Immature natural killer cell (primary cell): ENCODE measurements at regions not wholly inside any gene's neighbourhood (a gene's known extent, or its start where the extent isn't known, plus 50 kb on each side); places are given as distances from the start of the nearest gene placed in this dataset.

ENCODE experiments used
- DNase-seq, 3 donors: peaks; one replicate each; pipeline ENCODE4 v3.0.0; 2022; ENCODE audit warnings: mixed read lengths in 1 of 3
- H3K27ac Mint-ChIP-seq, 6 donors: one replicate each; pipeline ENCODE4 v1.8.0; 2020; ENCODE audit warnings: mixed read lengths in 6 of 6, mild to moderate bottlenecking in 5 of 6, inconsistent platforms in 4 of 6, moderate library complexity in 3 of 6
- H3K27me3 Mint-ChIP-seq, 3 donors: one replicate each; pipeline ENCODE4 v1.8.0; 2020 to 2021; ENCODE audit warnings: low read depth in 3 of 3, mild to moderate bottlenecking in 3 of 3, mixed read lengths in 3 of 3, moderate library complexity in 3 of 3, inconsistent platforms in 1 of 3
- H3K36me3 Mint-ChIP-seq, 3 donors: one replicate each; pipeline ENCODE4 v1.8.0; 2020; ENCODE audit warnings: mixed read lengths in 3 of 3, inconsistent platforms in 2 of 3, mild to moderate bottlenecking in 2 of 3
- H3K4me1 Mint-ChIP-seq, 2 donors: one replicate each; pipeline ENCODE4 v1.8.0; 2020; ENCODE audit warnings: inconsistent platforms in 2 of 2, mild to moderate bottlenecking in 2 of 2, mixed read lengths in 2 of 2, moderate library complexity in 1 of 2
- H3K4me3 Mint-ChIP-seq, 5 donors: one replicate each; pipeline ENCODE4 v1.8.0; 2020; ENCODE audit warnings: mild to moderate bottlenecking in 5 of 5, mixed read lengths in 5 of 5, inconsistent platforms in 3 of 5, moderate library complexity in 3 of 5
- H3K9me3 Mint-ChIP-seq, 6 donors: one replicate each; pipeline ENCODE4 v1.8.0; 2020; ENCODE audit warnings: mild to moderate bottlenecking in 6 of 6, mixed read lengths in 6 of 6, inconsistent platforms in 4 of 6, moderate library complexity in 3 of 6

DNA sequence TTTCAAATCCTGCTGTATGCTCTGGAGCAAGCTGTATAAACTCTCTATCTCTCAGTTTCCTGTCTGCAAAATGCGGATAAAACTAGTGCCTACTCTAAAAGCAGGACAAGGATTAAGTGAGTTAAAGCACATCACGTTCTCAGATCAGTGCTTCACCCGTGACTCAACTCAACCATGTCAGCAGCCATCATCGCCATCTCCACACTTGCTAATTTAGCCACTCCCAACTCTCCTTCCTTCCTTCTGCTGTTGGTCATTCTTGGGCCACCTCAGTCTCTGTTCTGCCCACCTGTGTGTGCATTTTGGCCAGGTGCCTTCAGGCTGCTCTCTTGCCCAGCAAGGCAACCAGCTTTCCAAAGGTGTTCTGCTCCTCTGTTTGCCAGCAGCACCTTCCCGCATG lies 260.0 kb upstream of the CDYL start:
- Mint-ChIP-seq H3K9me3 (no peaks in the 10 kb centered on the region), H3K4me3 (no peak overlapping the region), H3K4me1 (no peaks in the 10 kb centered on the region), H3K27ac (no peak overlapping the region), H3K36me3 (no peaks in the 10 kb centered on the region), H3K27me3 (peaks cover 0 to 13% (median 8%) of the 10 kb centered on the region in 3 donors)
- no peak for DNase-seq

DNA sequence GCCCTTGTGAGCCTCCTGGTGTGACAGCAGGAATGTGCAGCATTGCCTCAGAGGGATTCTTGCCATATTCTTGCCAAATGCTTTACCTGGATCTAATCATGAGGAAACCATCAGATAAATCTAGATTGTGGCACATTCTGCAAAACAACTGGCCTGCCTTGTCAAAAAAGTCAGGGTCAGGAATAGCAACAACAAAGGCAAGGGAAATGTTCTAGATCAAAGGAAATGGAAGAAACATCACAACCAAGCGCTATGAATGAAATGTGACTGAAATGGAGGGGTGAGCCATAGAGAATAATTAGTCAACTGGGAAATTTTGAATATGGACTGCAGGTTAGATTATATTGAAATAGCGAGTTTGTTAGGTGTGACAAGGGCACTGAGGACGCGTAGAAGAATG lies 262.6 kb upstream of the CDYL start:
- Mint-ChIP-seq H3K4me1 (no peaks in the 10 kb centered on the region), H3K4me3 (no peak overlapping the region), H3K9me3 (no peaks in the 10 kb centered on the region), H3K27me3 (peaks cover 0 to 7% (median 7%) of the 10 kb centered on the region in 3 donors), H3K36me3 (no peaks in the 10 kb centered on the region), H3K27ac (no peak overlapping the region)
- DNase-seq, result no peak

DNA sequence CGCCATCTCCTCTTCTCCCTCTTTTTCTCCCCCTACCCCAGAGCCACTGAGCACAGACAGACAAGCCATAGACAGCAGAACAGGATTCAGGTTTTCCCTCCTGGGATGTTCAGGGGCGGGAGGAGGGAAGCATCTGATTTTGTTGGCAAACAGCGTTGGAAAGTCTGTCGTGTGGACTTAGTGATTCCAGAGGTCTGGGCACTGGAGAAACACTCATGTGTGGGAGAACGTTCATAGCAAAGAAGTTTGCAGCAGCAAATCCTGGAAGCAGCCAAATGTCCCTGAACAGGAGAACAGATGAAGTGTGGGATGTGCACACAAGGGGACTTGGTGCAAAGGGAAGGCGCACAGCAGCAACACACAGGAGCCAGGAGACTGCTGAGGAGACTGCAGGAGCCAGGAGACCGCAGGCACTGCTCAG lies 264.1 kb upstream of the CDYL start:
- Mint-ChIP-seq H3K9me3 (no peaks in the 10 kb centered on the region), H3K27ac (no peak overlapping the region), H3K36me3 (no peaks in the 10 kb centered on the region), H3K27me3 (peaks cover 0 to 11% (median 10%) of the 10 kb centered on the region in 3 donors), H3K4me1 (no peaks in the 10 kb centered on the region), H3K4me3 (no peak overlapping the region)
- DNase-seq, result no peak

DNA sequence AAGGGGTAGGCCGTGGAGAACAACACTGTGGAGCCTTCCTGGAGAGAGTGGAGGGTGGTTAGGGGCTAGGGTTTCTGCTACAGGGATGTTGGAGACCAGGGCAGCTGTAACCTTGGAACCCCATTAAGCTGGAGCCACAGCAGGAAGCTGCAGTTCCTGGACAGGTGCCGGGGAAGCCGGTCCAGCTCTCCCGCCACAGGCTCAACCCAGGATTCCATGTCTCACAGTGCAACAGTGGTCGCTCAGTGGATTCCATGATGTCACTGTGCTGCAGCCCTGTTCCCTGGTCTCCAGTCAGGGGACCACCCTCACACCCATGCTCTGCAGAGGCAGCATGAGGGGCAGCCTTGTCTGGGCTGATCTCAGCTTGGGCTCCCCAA lies 264.6 kb upstream of the CDYL start:
- Mint-ChIP-seq H3K27me3 (peaks cover 0 to 11% (median 10%) of the 10 kb centered on the region in 3 donors), H3K36me3 (no peaks in the 10 kb centered on the region)
- no peak for DNase-seq

DNA sequence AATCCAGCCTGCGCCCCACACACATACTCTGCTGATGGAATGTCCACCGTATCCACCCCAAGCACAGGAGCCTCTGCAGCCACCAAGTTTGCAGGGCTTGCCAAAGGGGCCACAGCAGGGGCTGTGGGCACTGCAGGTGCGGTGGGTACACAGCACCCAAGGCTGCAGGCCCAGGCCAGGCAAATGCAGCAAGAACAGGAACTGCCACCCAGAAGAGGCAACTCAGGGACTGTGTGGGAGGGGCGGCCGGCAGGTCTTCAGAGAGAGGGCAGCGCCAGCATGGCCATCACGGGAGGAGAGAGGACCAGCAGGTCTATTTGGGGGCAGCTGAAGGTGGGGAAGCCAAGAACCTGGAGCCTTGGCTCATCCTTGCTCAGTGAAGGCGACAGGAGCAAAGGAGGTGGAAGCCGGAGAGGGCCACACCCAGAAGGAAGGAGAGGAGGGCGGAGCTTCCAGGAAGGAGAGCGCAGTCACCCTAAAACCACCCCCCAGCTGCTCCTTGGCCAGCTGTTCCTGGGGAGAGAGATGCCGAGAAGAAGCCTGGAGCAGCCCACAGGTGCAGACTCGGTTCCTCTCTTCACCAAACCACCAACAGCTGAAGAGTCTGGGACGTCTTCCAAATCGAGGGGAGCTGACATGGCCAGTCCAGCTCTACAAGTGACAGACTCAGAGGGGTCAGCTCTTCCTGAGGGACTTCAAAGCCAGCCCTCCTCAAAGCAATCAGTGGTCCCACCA lies 265.1 kb upstream of the CDYL start:
- Mint-ChIP-seq H3K4me3 (no peak overlapping the region), H3K9me3 (no peaks in the 10 kb centered on the region), H3K36me3 (no peaks in the 10 kb centered on the region), H3K27ac (no peak overlapping the region), H3K4me1 (no peaks in the 10 kb centered on the region), H3K27me3 (peaks cover 0 to 11% (median 10%) of the 10 kb centered on the region in 3 donors)
- DNase-seq, result no peak

More for the DNA sequence above, 264.6 kb upstream of the CDYL start:
- no peak overlapping the region for H3K27ac Mint-ChIP-seq
- no peak overlapping the region for H3K4me3 Mint-ChIP-seq
- H3K4me1 Mint-ChIP-seq, result no peaks in the 10 kb centered on the region
- no peaks in the 10 kb centered on the region for H3K9me3 Mint-ChIP-seq

DNA sequence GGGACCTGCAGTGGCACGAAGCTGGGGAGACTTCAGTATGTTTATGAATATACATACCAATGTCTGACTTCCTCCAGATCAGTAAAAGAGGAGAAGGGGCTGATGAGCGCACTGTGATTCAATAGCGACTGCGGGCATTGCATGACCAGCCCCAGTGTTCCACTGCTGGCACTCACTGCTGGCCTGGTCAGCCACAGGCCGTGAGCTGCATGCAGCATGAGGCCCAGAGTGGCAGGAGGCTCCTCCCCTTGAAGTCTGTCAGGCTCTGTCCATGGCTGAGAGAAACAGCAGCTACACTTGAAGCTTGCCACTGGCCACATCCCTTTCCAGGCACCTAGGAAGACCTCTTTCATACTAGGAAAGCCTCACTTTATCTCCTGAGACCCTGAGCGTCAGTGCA lies 265.9 kb upstream of the CDYL start:
- peaks cover 0 to 11% (median 9%) of the 10 kb centered on the region in 3 donors for H3K27me3 Mint-ChIP-seq
- H3K4me1 Mint-ChIP-seq, result no peaks in the 10 kb centered on the region
- H3K27ac Mint-ChIP-seq, result no peak overlapping the region

DNA sequence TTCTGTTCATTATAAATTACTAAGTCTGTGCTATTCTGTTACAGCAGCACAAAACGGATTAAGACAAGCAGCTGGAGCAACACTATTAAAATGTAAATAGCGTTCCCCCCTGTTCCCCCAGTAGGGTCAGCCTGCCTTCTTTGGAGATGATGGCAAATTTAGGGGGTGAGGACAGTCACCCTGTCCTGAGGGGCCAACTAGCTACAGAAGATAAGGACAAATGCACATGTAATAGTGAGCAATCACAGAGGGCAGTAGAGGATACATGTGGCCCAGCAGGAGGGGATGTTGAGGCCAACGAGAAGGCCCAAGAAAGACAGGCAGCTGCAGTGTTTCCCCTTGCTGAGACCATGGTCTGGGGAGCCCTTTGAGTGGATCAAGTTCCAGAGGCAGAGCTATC lies 266.7 kb upstream of the CDYL start:
- no peak for DNase-seq
- no peak overlapping the region for H3K4me3 Mint-ChIP-seq
- no peaks in the 10 kb centered on the region for H3K9me3 Mint-ChIP-seq
- peaks cover 0 to 9% (median 7%) of the 10 kb centered on the region in 3 donors for H3K27me3 Mint-ChIP-seq
- no peaks in the 10 kb centered on the region for H3K4me1 Mint-ChIP-seq
- no peaks in the 10 kb centered on the region for H3K36me3 Mint-ChIP-seq
- H3K27ac Mint-ChIP-seq, result no peak overlapping the region

More for the DNA sequence above, 265.9 kb upstream of the CDYL start:
- Mint-ChIP-seq H3K36me3 (no peaks in the 10 kb centered on the region), H3K9me3 (no peaks in the 10 kb centered on the region), H3K4me3 (no peak overlapping the region)
- DNase-seq, result no peak

DNA sequence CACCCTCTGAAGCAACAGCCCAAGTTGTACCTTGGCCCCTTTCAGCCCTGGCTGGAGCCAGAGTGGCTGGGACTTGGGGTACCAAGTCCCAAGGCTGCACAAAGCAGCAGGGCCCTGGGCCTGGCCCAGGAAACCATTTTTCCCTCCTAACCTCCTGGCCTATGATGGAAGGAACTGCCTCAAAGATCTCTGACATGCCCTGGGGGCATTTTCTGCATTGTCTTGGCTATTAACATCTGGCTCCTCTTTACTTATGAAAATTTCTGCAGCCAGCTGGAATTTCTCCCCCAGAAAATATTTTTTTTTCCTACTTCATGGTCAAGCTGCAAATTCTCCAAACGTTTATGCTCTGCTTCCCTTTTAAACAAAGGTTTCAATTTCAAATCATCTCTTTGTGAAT lies 269.4 kb upstream of the CDYL start:
- no peaks in the 10 kb centered on the region for H3K36me3 Mint-ChIP-seq
- no peak overlapping the region for H3K27ac Mint-ChIP-seq
- DNase-seq, result no peak
- H3K9me3 Mint-ChIP-seq, result peaks cover 0 to 4% (median 0%) of the 10 kb centered on the region in 6 donors
- no peak overlapping the region for H3K4me3 Mint-ChIP-seq
- H3K27me3 Mint-ChIP-seq, result peaks cover 8 to 9% (median 9%) of the 10 kb centered on the region in 3 donors
- no peaks in the 10 kb centered on the region for H3K4me1 Mint-ChIP-seq

DNA sequence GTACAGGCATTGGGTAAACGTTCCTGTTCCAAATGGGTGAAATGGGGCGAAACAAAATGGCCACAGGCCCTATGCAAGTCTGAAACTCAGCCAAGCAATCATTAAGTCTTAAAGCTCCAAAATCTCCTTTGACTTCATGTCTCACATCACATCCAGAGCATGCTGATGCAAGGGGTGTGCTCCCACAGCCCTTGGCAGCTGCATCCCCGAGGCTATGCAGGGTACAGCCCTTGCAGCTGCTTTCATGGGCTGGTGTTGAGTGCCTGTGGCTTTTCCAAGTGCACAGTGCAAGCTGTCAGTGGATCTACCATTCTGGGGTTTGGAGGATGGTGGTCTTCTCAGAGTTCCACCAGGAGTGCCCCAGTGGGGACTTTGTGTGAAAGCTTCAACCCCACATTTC lies 270.0 kb upstream of the CDYL start:
- no peak for DNase-seq
- Mint-ChIP-seq H3K36me3 (no peaks in the 10 kb centered on the region), H3K9me3 (peaks cover 0 to 4% (median 0%) of the 10 kb centered on the region in 6 donors), H3K4me3 (no peak overlapping the region), H3K27ac (no peak overlapping the region), H3K4me1 (no peaks in the 10 kb centered on the region), H3K27me3 (peaks cover 8 to 9% (median 9%) of the 10 kb centered on the region in 3 donors)

DNA sequence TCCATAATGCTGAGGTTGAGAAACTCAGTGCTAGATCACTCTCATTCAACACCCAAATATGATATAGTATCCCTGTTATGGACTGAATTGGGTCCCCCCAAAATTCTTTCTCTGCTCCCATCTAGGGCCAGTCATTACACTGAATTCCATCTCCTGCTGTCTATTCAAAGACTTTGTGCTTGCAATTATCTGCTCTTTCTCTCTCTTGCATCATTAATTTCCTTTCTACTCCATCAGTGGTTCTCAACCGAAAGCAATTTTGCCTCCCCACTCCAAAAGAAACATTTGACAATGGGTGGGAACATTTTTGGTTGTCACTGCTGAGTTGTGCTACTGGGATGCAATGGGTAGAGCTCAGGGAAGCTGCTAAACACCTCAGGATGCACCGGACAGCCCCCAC lies 271.5 kb upstream of the CDYL start:
- H3K9me3 Mint-ChIP-seq, result peaks cover 0 to 4% (median 0%) of the 10 kb centered on the region in 6 donors
- H3K4me3 Mint-ChIP-seq, result no peak overlapping the region
- H3K4me1 Mint-ChIP-seq, result no peaks in the 10 kb centered on the region
- no peak overlapping the region for H3K27ac Mint-ChIP-seq
- H3K27me3 Mint-ChIP-seq, result peaks cover 7 to 9% (median 8%) of the 10 kb centered on the region in 3 donors
- H3K36me3 Mint-ChIP-seq, result no peaks in the 10 kb centered on the region
- no peak for DNase-seq

DNA sequence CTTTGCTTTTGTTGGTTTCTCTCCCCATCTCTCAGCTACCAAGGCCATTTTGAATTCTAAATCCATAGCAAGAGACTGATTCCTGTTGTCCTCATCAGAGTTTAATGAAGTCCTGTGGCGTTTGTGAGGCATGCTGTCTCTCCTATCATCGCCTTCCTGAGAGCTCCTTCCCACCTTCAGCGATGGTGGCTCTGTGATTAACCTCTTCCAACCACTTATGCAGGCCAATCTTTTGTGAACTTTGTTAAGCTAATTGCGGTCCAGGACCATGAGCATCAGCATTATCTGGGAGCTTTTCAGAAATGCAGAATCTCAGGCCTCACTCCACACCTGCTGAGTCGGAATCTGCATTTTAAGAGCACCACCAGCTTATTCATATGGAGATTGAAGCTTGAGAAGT lies 272.5 kb upstream of the CDYL start:
- DNase-seq, result no peak
- peaks cover 7 to 9% (median 8%) of the 10 kb centered on the region in 3 donors for H3K27me3 Mint-ChIP-seq
- no peak overlapping the region for H3K27ac Mint-ChIP-seq
- H3K4me3 Mint-ChIP-seq, result no peak overlapping the region
- H3K36me3 Mint-ChIP-seq, result no peaks in the 10 kb centered on the region
- H3K4me1 Mint-ChIP-seq, result no peaks in the 10 kb centered on the region
- H3K9me3 Mint-ChIP-seq, result peaks cover 0 to 4% (median 0%) of the 10 kb centered on the region in 6 donors

DNA sequence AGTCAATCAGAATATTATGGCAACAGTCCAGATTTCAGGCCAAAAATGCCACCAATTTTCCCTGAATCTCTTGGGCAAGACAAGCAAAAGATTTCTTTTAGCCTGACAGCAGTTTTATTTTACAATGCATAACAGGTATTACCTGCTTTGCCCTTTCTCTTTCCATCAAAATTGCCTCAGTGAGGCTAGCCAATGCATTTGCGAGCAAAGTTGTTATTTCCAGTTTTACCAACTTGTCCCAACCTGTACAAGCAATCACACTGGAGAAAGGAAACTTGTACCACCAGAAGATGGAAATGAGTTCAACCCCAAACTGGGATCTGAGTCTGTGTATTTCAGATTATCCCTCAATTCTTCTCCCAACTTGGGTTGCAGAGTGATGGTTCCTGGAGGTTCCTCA lies 279.9 kb upstream of the CDYL start:
- Mint-ChIP-seq H3K27me3 (no peaks in the 10 kb centered on the region), H3K9me3 (peaks cover 0 to 4% (median 0%) of the 10 kb centered on the region in 6 donors), H3K36me3 (no peaks in the 10 kb centered on the region), H3K4me3 (no peak overlapping the region), H3K27ac (no peak overlapping the region), H3K4me1 (no peaks in the 10 kb centered on the region)
- no peak for DNase-seq

DNA sequence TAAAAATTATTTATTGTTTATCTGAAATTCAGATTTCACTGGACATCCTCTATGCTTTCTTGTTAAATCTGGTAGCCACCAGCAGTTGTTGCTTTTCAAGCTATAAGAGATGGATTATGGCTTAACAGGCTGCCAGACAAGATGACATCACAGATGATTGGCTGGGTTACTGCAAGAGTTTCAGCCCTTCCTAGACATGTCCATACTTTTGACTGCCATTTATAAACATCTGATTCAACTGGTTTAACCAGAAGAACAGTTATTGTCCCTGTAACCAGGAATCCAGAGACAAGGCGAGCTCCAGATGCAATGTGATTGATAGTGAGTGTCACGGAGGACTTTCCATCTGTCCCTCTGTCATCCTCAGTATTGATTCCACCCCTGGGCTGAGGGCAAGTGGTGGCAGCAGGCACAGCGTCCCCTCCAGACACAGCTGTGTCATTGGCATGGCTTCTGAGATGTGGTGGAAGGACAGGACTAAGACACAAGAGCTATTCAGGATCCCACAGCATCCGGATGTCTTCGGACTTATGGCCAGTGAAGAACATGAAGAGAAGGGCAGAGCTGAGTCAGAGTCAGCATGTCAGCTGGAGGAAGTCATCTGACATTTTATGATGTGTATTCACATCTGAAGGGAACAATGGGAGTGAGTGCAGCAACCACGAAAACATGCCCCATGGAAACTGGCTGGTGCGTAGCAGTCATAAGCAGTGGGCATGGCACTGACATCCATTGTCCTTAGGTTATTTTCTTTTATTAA lies 284.5 kb upstream of the CDYL start:
- Mint-ChIP-seq H3K27ac (no peak overlapping the region), H3K36me3 (peaks cover 0 to 11% (median 0%) of the 10 kb centered on the region in 3 donors), H3K4me1 (no peaks in the 10 kb centered on the region), H3K27me3 (peaks cover 0 to 3% (median 2%) of the 10 kb centered on the region in 3 donors), H3K9me3 (peaks cover 4 to 27% (median 18%) of the 10 kb centered on the region in 6 donors), H3K4me3 (no peak overlapping the region)
- DNase-seq, result no peak

DNA sequence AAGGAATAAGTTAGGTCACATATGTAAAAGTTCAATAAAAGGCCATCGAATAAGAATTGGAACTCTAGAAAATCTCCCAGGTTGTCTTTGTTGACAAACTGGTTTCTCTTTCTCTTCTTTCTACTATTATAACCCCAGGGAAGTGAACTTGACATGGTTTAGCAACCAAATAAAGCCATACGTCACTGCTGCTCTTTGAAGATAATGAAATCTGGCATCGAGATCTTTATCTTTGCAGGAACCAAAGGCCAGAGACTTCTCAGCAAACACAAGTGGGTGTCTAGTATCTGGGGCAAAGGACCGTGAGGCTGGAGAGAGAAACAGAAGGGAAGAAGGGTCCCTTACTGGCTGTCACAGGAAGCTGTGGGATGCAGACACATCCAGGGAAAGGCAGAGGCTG lies 286.7 kb upstream of the CDYL start:
- H3K4me3 Mint-ChIP-seq, result no peak overlapping the region
- no peak overlapping the region for H3K27ac Mint-ChIP-seq
- peaks cover 0 to 11% (median 0%) of the 10 kb centered on the region in 3 donors for H3K36me3 Mint-ChIP-seq
- H3K27me3 Mint-ChIP-seq, result peaks cover 0 to 4% (median 3%) of the 10 kb centered on the region in 3 donors
- DNase-seq, result no peak
- H3K4me1 Mint-ChIP-seq, result no peaks in the 10 kb centered on the region
- H3K9me3 Mint-ChIP-seq, result peaks cover 4 to 27% (median 18%) of the 10 kb centered on the region in 6 donors
